OCI-LY7 (cell line): ENCODE measurements at regions not wholly inside any gene's neighbourhood (a gene's known extent, or its start where the extent isn't known, plus 50 kb on each side); places are given as distances from the start of the nearest gene placed in this dataset.

ENCODE experiments used
- BruUV-seq: library from RNA; stranded (reverse); fragments of 400-500 nt; replicated peaks from 2 replicates; lab custom pipeline; 2021; lab: Mats Ljungman, UMichigan
- CTCF ChIA-PET: fragments of 300-600 bp; sonication (Branson Sonifier 250); formaldehyde crosslinking; loops from one replicate; lab custom pipeline; 2022; ENCODE audit warnings: antibody characterized with exemption; ENCODE audit not compliant: unreplicated experiment; lab: Charles Lee
- POLR2A ChIA-PET: fragments of 300-600 bp; sonication (Branson Sonifier 250); formaldehyde crosslinking; loops from one replicate; lab custom pipeline; 2022; ENCODE audit warnings: antibody characterized with exemption; lab: Charles Lee
- DNase-seq: peaks from one replicate; pipeline ENCODE4 v3.0.0-alpha.2; 2015; ENCODE audit warnings: low spot score
- H2AFZ ChIP-seq: fragments of 200-600 bp; sonication (generic), shearing (Covaris generic); 2 replicates; pipeline ENCODE4 v1.6.1; 2014; ENCODE audit warnings: mild to moderate bottlenecking, antibody characterized with exemption, low read length, moderate library complexity
- H3K27ac ChIP-seq: fragments of 200-600 bp; sonication (generic); 2 replicates; pipeline ENCODE4 v1.5.1; 2014; ENCODE audit warnings: mixed run types, low read depth, mild to moderate bottlenecking, moderate library complexity, low read length, inconsistent platforms; ENCODE audit not compliant: poor library complexity, severe bottlenecking
- H3K36me3 ChIP-seq: fragments of 200-600 bp; sonication (generic); 2 replicates; pipeline ENCODE4 v1.6.1; 2014; ENCODE audit warnings: mild to moderate bottlenecking, antibody characterized with exemption, low read length, moderate library complexity, mixed read lengths; ENCODE audit not compliant: insufficient read depth
- H3K4me1 ChIP-seq: fragments of 200-600 bp; sonication (generic); 2 replicates; pipeline ENCODE4 v1.5.1; 2014; ENCODE audit warnings: mild to moderate bottlenecking, low read length; ENCODE audit not compliant: insufficient read depth, poor library complexity, severe bottlenecking
- H3K4me2 ChIP-seq: fragments of 200-600 bp; sonication (generic); 2 replicates; pipeline ENCODE4 v1.6.1; 2014; ENCODE audit warnings: mild to moderate bottlenecking, low read length
- H3K4me3 ChIP-seq: fragments of 200-600 bp; sonication (generic); 2 replicates; pipeline ENCODE4 v1.5.1; 2014; ENCODE audit warnings: mild to moderate bottlenecking, low read depth, low read length; ENCODE audit not compliant: poor library complexity, severe bottlenecking
- H3K79me2 ChIP-seq: fragments of 200-600 bp; sonication (generic); 2 replicates; pipeline ENCODE4 v1.6.1; 2016; ENCODE audit warnings: low read depth, mild to moderate bottlenecking, low read length, moderate library complexity, mixed read lengths; ENCODE audit not compliant: insufficient read depth
- H3K9me2 ChIP-seq: fragments of 200-600 bp; sonication (generic); 2 replicates; pipeline ENCODE4 v1.6.1; 2016; ENCODE audit warnings: mild to moderate bottlenecking, low read length, mixed read lengths; ENCODE audit not compliant: insufficient read depth
- H3K9me3 ChIP-seq: fragments of 200-600 bp; sonication (generic); 2 replicates; pipeline ENCODE4 v1.6.1; 2014; ENCODE audit warnings: mild to moderate bottlenecking, mixed run types, low read length, mixed read lengths
- H4K20me1 ChIP-seq: fragments of 200-600 bp; sonication (generic); 2 replicates; pipeline ENCODE4 v1.6.1; 2014; ENCODE audit warnings: mild to moderate bottlenecking, antibody characterized with exemption, low read length, moderate library complexity, mixed read lengths; ENCODE audit not compliant: insufficient read depth
- EZH2phosphoT487 ChIP-seq: fragments of 200-600 bp; sonication (generic); IDR thresholded peaks from 2 replicates; pipeline ENCODE4 v1.6.1; 2018; ENCODE audit warnings: low read depth, borderline replicate concordance, mild to moderate bottlenecking, mixed run types, antibody characterized with exemption, low read length, moderate library complexity, mixed read lengths
- intact Hi-C: fragments of 100-400 bp; cut with micrococcal nuclease; formaldehyde crosslinking; loops from one replicate; pipeline ENCODE4 v1.10.0; 2022; ENCODE audit not compliant: unreplicated experiment
- TF ChIP-seq, protein P1 (sequence below): fragments of 200-600 bp; sonication (generic); conservative IDR thresholded peaks from 2 replicates; pipeline ENCODE4 v1.5.1; 2014; ENCODE audit warnings: mild to moderate bottlenecking, antibody characterized with exemption, low read length, moderate library complexity, mixed read lengths

- H4K20me1 ChIP-seq, result no peaks in the 10 kb centered on the region
- no peaks in the 10 kb centered on the region for H3K36me3 ChIP-seq
- CTCF ChIA-PET, result no interaction called here
- intact Hi-C loops, result no loop called here
- H3K4me3 ChIP-seq, result no peak overlapping the region
- no peak for DNase-seq
- H3K27ac ChIP-seq, result no peak overlapping the region
- no peaks in the 10 kb centered on the region for H3K9me3 ChIP-seq
- H3K4me2 ChIP-seq, result no peak overlapping the region
- H3K9me2 ChIP-seq, result no peaks in the 10 kb centered on the region
- no peaks in the 10 kb centered on the region for H3K79me2 ChIP-seq
- POLR2A ChIA-PET, result interaction anchor here (0.6 kb wide), 2 partner anchors 13 to 29 kb away, joined by 3 read pairs; no protein-coding TSS in a partner anchor
- no peak overlapping the region for H2AFZ ChIP-seq
- no TSS peak for BruUV-seq
- H3K4me1 ChIP-seq, result no peaks in the 10 kb centered on the region
- TF ChIP-seq, protein P1, sequence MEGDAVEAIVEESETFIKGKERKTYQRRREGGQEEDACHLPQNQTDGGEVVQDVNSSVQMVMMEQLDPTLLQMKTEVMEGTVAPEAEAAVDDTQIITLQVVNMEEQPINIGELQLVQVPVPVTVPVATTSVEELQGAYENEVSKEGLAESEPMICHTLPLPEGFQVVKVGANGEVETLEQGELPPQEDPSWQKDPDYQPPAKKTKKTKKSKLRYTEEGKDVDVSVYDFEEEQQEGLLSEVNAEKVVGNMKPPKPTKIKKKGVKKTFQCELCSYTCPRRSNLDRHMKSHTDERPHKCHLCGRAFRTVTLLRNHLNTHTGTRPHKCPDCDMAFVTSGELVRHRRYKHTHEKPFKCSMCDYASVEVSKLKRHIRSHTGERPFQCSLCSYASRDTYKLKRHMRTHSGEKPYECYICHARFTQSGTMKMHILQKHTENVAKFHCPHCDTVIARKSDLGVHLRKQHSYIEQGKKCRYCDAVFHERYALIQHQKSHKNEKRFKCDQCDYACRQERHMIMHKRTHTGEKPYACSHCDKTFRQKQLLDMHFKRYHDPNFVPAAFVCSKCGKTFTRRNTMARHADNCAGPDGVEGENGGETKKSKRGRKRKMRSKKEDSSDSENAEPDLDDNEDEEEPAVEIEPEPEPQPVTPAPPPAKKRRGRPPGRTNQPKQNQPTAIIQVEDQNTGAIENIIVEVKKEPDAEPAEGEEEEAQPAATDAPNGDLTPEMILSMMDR, result no peak
- TF ChIP-seq EZH2phosphoT487, result no peak
Observed at GRCh38 chr18:71899183-71899582, 645.0 kb downstream of the CBLN2 start.

DNA sequence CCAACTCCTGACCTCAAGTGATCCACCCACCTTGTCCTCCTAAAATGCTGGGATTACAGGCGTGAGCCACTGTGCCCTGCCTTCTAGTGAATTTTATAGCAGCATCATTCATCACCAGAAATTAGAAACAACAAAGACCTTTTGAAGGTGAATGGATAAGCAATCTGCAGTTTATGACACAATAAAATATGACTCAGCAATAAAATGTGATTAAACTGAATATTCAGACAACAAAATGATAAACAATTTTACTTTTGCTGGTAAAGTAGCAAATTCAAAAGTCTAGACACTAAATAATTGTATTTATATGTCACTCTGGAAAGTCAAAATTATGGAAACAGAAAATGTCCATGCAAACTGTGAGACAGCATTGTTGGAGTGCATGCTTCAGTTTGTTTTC, 656.6 kb downstream of the CBLN2 start:
- CTCF ChIA-PET, result no interaction called here
- H3K9me2 ChIP-seq, result no peaks in the 10 kb centered on the region
- no peak overlapping the region for H3K4me3 ChIP-seq
- no peaks in the 10 kb centered on the region for H3K9me3 ChIP-seq
- no peaks in the 10 kb centered on the region for H3K36me3 ChIP-seq
- intact Hi-C loops, result no loop called here
- no TSS peak for BruUV-seq
- H3K4me1 ChIP-seq, result no peaks in the 10 kb centered on the region
- H3K27ac ChIP-seq, result no peak overlapping the region
- TF ChIP-seq EZH2phosphoT487, result no peak
- TF ChIP-seq, protein P1, result no peak
- H2AFZ ChIP-seq, result no peak overlapping the region
- DNase-seq, result no peak
- POLR2A ChIA-PET, result no interaction called here
- no peak overlapping the region for H3K4me2 ChIP-seq
- H3K79me2 ChIP-seq, result no peaks in the 10 kb centered on the region
- H4K20me1 ChIP-seq, result no peaks in the 10 kb centered on the region

DNA sequence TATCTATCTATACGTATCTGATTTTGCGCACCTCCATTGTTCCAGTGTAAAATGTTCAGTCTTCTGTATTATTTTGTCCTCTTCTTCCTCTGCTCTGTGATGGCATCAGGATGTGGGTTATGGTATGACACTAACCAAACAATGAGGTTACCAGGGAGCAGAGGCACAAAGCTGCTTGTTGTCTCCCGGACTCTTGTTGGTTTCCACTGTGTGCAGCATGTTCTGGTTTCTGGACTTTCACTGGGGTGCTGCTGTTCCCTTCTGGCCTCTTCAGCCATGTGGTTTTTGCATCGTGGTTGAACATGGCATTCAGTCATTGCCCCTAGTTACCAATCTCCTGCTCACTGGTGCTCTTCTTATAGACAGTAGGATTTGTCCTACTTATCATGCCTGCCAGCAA, 665.9 kb downstream of the CBLN2 start:
- H3K9me2 ChIP-seq, result no peaks in the 10 kb centered on the region
- no peaks in the 10 kb centered on the region for H3K9me3 ChIP-seq
- no peaks in the 10 kb centered on the region for H3K4me1 ChIP-seq
- no peaks in the 10 kb centered on the region for H4K20me1 ChIP-seq
- intact Hi-C loops, result no loop called here
- BruUV-seq, result no TSS peak
- H2AFZ ChIP-seq, result no peak overlapping the region
- no peak overlapping the region for H3K27ac ChIP-seq
- H3K79me2 ChIP-seq, result no peaks in the 10 kb centered on the region
- TF ChIP-seq, protein P1, result no peak
- no peak for TF ChIP-seq EZH2phosphoT487
- ChIA-PET CTCF (no interaction called here), POLR2A (interaction anchor here (0.6 kb wide), 1 partner anchor 208 kb away, joined by 6 read pairs; no protein-coding TSS in a partner anchor)
- no peak for DNase-seq
- no peak overlapping the region for H3K4me2 ChIP-seq
- no peaks in the 10 kb centered on the region for H3K36me3 ChIP-seq
- no peak overlapping the region for H3K4me3 ChIP-seq
